CD4-positive, alpha-beta T cell (primary cell): ENCODE measurements at regions not wholly inside any gene's neighbourhood (a gene's known extent, or its start where the extent isn't known, plus 50 kb on each side); places are given as distances from the start of the nearest gene placed in this dataset.

Experiments
- ATAC-seq: fragments of 200-7000 bp; cut with Tn5 transposase; one replicate; pipeline ENCODE4 v1.10.0; 2022; ENCODE audit warnings: mild to moderate bottlenecking; ENCODE audit not compliant: poor library complexity
- CTCF ChIA-PET: fragments of 350-600 bp; sonication (Branson Sonifier 250); formaldehyde crosslinking; loops from one replicate; lab custom pipeline; 2021; ENCODE audit warnings: antibody characterized with exemption, inconsistent platforms; lab: Charles Lee
- POLR2A ChIA-PET: fragments of 350-600 bp; sonication (Branson Sonifier 250); formaldehyde crosslinking; loops from one replicate; lab custom pipeline; 2021; ENCODE audit warnings: antibody characterized with exemption, inconsistent platforms; lab: Charles Lee
- DNase-seq, 14 experiments: peaks; one replicate each; pipeline ENCODE4 v3.0.0-alpha.2; 2013 to 2020; ENCODE audit warnings: mixed read lengths in 2 of 14
- H3K27ac ChIP-seq, 2 donors: one replicate each; pipeline versions ENCODE4 v1.5.1 to v1.7.0; 2013; ENCODE audit warnings: low read length in 2 of 2, low read depth in 1 of 2, mild to moderate bottlenecking in 1 of 2
- H3K27me3 ChIP-seq, 2 experiments: 1 replicate in 1 of 2; 2 replicates in 1 of 2; pipeline versions ENCODE4 v1.6.1 to v1.7.0; 2013; ENCODE audit warnings: low read length in 2 of 2, control low read depth in 1 of 2, mild to moderate bottlenecking in 1 of 2, moderate library complexity in 1 of 2; ENCODE audit not compliant: insufficient read depth in 2 of 2, control insufficient read depth in 1 of 2
- H3K36me3 ChIP-seq: one replicate; pipeline ENCODE4 v1.6.1; 2013; ENCODE audit warnings: low read length, control low read depth; ENCODE audit not compliant: insufficient read depth
- H3K4me1 ChIP-seq: one replicate; pipeline ENCODE4 v1.6.1; 2013; ENCODE audit warnings: low read length, control low read depth; ENCODE audit not compliant: insufficient read depth
- H3K4me3 ChIP-seq: one replicate; pipeline ENCODE4 v1.5.1; 2013; ENCODE audit warnings: mild to moderate bottlenecking, low read length, moderate library complexity
- H3K9me3 ChIP-seq, 2 experiments: 1 replicate in 1 of 2; 2 replicates in 1 of 2; pipeline versions ENCODE4 v1.6.1 to v1.7.0; 2013; ENCODE audit warnings: low read length in 2 of 2, mild to moderate bottlenecking in 2 of 2, control low read depth in 1 of 2, moderate library complexity in 1 of 2; ENCODE audit not compliant: control insufficient read depth in 1 of 2, insufficient read depth in 1 of 2
- H3K27ac Mint-ChIP-seq: one replicate; pipeline ENCODE4 v1.8.0; 2020; ENCODE audit warnings: mixed read lengths
- H3K27me3 Mint-ChIP-seq: one replicate; pipeline ENCODE4 v1.8.0; 2021; ENCODE audit warnings: mixed read lengths
- H3K36me3 Mint-ChIP-seq: one replicate; pipeline ENCODE4 v1.8.0; 2021; ENCODE audit warnings: low read depth, mixed read lengths
- H3K4me1 Mint-ChIP-seq: one replicate; pipeline ENCODE4 v1.8.0; 2021; ENCODE audit warnings: low read depth, mixed read lengths
- H3K4me3 Mint-ChIP-seq: one replicate; pipeline ENCODE4 v1.8.0; 2020; ENCODE audit warnings: mild to moderate bottlenecking, mixed read lengths
- H3K9me3 Mint-ChIP-seq: one replicate; pipeline ENCODE4 v1.8.0; 2020; ENCODE audit warnings: mixed read lengths
- intact Hi-C, 2 experiments: fragments of 100-400 bp; cut with DNase I in 1 of 2; cut with micrococcal nuclease in 1 of 2; formaldehyde crosslinking; loops; one replicate each; pipeline versions ENCODE4 v1.15.1 to v1.9.0; 2023 to 2025; cut with DNase I, micrococcal nuclease
- TF ChIP-seq, protein P1 (sequence below): fragments of 200-600 bp; IDR thresholded peaks from one replicate; pipeline ENCODE4 v1.8.0; 2022; ENCODE audit warnings: antibody characterized with exemption, mild to moderate bottlenecking

DNA sequence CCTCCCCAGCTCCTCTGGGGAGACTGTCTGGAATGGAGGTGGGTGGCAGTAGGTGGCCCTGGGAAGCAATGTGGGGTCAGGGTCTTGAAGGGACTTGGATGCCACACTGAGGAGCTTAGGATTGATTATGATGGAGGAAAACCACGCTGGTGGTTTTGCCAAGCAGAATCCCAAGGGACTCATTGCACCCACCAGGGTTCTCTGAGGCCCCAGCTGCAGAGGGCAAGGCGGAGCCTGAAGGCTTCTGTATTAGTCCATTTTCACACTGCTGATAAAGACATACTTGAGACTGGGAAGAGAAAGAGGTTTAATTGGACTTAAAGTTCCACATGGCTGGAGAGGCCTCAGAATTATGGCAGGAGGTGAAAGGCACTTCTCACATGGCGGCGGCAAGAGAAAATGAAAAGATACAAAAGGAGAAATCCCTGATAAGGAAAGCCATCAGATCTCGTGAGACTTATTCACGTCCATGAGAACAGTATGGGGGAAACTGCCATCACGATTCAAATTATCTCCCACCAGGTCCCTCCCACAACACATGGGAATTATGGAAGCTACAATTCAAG lies 87.2 kb upstream of the YWHAQ start:
- ChIA-PET CTCF (no interaction called here), POLR2A (no interaction called here)
- H3K4me3 ChIP-seq, result no peak overlapping the region
- Mint-ChIP-seq H3K4me1 (no peaks in the 10 kb centered on the region), H3K27ac (no peak overlapping the region), H3K36me3 (no peaks in the 10 kb centered on the region), H3K4me3 (no peak overlapping the region), H3K9me3 (no peaks in the 10 kb centered on the region), H3K27me3 (no peaks in the 10 kb centered on the region)
- H3K36me3 ChIP-seq, result no peaks in the 10 kb centered on the region
- no peaks in the 10 kb centered on the region for H3K27me3 ChIP-seq
- ATAC-seq (no peak), DNase-seq (no peak)
- H3K4me1 ChIP-seq, result no peaks in the 10 kb centered on the region
- TF ChIP-seq, protein P1, sequence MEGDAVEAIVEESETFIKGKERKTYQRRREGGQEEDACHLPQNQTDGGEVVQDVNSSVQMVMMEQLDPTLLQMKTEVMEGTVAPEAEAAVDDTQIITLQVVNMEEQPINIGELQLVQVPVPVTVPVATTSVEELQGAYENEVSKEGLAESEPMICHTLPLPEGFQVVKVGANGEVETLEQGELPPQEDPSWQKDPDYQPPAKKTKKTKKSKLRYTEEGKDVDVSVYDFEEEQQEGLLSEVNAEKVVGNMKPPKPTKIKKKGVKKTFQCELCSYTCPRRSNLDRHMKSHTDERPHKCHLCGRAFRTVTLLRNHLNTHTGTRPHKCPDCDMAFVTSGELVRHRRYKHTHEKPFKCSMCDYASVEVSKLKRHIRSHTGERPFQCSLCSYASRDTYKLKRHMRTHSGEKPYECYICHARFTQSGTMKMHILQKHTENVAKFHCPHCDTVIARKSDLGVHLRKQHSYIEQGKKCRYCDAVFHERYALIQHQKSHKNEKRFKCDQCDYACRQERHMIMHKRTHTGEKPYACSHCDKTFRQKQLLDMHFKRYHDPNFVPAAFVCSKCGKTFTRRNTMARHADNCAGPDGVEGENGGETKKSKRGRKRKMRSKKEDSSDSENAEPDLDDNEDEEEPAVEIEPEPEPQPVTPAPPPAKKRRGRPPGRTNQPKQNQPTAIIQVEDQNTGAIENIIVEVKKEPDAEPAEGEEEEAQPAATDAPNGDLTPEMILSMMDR, result no peak
- H3K27ac ChIP-seq, result no peak overlapping the region
- intact Hi-C loops, result no loop called here
- H3K9me3 ChIP-seq, result no peaks in the 10 kb centered on the region

- DNase-seq (no peak), ATAC-seq (no peak)
- Mint-ChIP-seq H3K36me3 (no peaks in the 10 kb centered on the region), H3K27me3 (no peaks in the 10 kb centered on the region), H3K9me3 (no peaks in the 10 kb centered on the region), H3K27ac (no peak overlapping the region), H3K4me1 (no peaks in the 10 kb centered on the region), H3K4me3 (no peak overlapping the region)
- no peaks in the 10 kb centered on the region for H3K36me3 ChIP-seq
- H3K27me3 ChIP-seq, result no peaks in the 10 kb centered on the region
- H3K4me3 ChIP-seq, result no peak overlapping the region
- H3K4me1 ChIP-seq, result no peaks in the 10 kb centered on the region
- POLR2A ChIA-PET, result no interaction called here
- H3K27ac ChIP-seq, result no peak overlapping the region
- TF ChIP-seq, protein P1, result no peak
- intact Hi-C loops, result no loop called here
- CTCF ChIA-PET, result no interaction called here
- H3K9me3 ChIP-seq, result no peaks in the 10 kb centered on the region
Measured at GRCh38 chr2:9720352-9721093, 89.7 kb upstream of the YWHAQ start.

GRCh38 chr2:9721344-9721743 lies 90.5 kb upstream of the YWHAQ start:
- H3K36me3 ChIP-seq, result no peaks in the 10 kb centered on the region
- POLR2A ChIA-PET, result no interaction called here
- no peak for DNase-seq
- Mint-ChIP-seq H3K9me3 (no peaks in the 10 kb centered on the region), H3K4me3 (no peak overlapping the region), H3K27me3 (no peaks in the 10 kb centered on the region), H3K4me1 (no peaks in the 10 kb centered on the region), H3K36me3 (no peaks in the 10 kb centered on the region), H3K27ac (no peak overlapping the region)
- no peak overlapping the region for H3K27ac ChIP-seq
- H3K27me3 ChIP-seq, result no peaks in the 10 kb centered on the region
- TF ChIP-seq, protein P1, result no peak
- intact Hi-C loops, result no loop called here
- ATAC-seq, result no peak
- H3K4me1 ChIP-seq, result no peaks in the 10 kb centered on the region
- no peak overlapping the region for H3K4me3 ChIP-seq
- no peaks in the 10 kb centered on the region for H3K9me3 ChIP-seq
- CTCF ChIA-PET, result no interaction called here
